ENCODE measurements at regions not wholly inside any gene's neighbourhood (a gene's known extent, or its start where the extent isn't known, plus 50 kb on each side); places are given as distances from the start of the nearest gene placed in this dataset.
"Not testable (repeated sequence)": the region's sequence is repeated elsewhere in the genome, so short reads cannot be mapped to it uniquely, and the experiment has no call there.

- H3K9ac ChIP-seq (ENCODE audit: low read depth, low read length), result no peak overlapping the region
- H4K20me1 ChIP-seq (ENCODE audit: insufficient read depth, low read length), result no peaks in the 10 kb centered on the region
- H3K27me3 ChIP-seq (ENCODE audit: insufficient read depth, low read length, poor library complexity), result peaks cover 3% of the 10 kb centered on the region
- no peaks in the 10 kb centered on the region for H3K4me1 ChIP-seq (ENCODE audit: insufficient read depth, low read length)
- no peaks in the 10 kb centered on the region for H3K9me3 ChIP-seq (ENCODE audit: insufficient read depth, low read length, severe bottlenecking)
- DNase-seq (no peak), ATAC-seq (ENCODE audit: insufficient read depth, low read depth) (no peak)
- no peak overlapping the region for H3K27ac ChIP-seq (ENCODE audit: low read length)
- H2AFZ ChIP-seq (ENCODE audit: low read depth, low read length), result no peak overlapping the region
- no peaks in the 10 kb centered on the region for H3K36me3 ChIP-seq (ENCODE audit: insufficient read depth, low read length)
- TF ChIP-seq CTCF (IDR thresholded peaks at IDR 0.05; ENCODE audit: borderline replicate concordance, extremely low read depth, low read length, poor library complexity, severe bottlenecking) (no peak), EZH2 (IDR thresholded peaks at IDR 0.05; ENCODE audit: borderline replicate concordance, low read depth, low read length, severe bottlenecking) (no peak)
- no peak overlapping the region for H3K4me3 ChIP-seq (ENCODE audit: low read depth in 1 of 2, low read length in 2 of 2)
- H3K4me2 ChIP-seq (ENCODE audit: insufficient read depth, low read length), result no peak overlapping the region
- no peaks in the 10 kb centered on the region for H3K79me2 ChIP-seq (ENCODE audit: insufficient read depth, low read length)
Observed at GRCh38 chr4:177530561-177530960, 88.3 kb upstream of the AGA start.

- H3K36me3 ChIP-seq (ENCODE audit: insufficient read depth, low read length), result no peaks in the 10 kb centered on the region
- H3K4me1 ChIP-seq (ENCODE audit: insufficient read depth, low read length), result no peaks in the 10 kb centered on the region
- H2AFZ ChIP-seq (ENCODE audit: low read depth, low read length), result no peak overlapping the region
- H3K27me3 ChIP-seq (ENCODE audit: insufficient read depth, low read length, poor library complexity), result peaks cover 3% of the 10 kb centered on the region
- H3K9ac ChIP-seq (ENCODE audit: low read depth, low read length), result no peak overlapping the region
- H3K4me3 ChIP-seq (ENCODE audit: low read depth in 1 of 2, low read length in 2 of 2), result no peak overlapping the region
- H3K79me2 ChIP-seq (ENCODE audit: insufficient read depth, low read length), result no peaks in the 10 kb centered on the region
- H3K4me2 ChIP-seq (ENCODE audit: insufficient read depth, low read length), result no peak overlapping the region
- no peak for ATAC-seq (ENCODE audit: insufficient read depth, low read depth)
- H4K20me1 ChIP-seq (ENCODE audit: insufficient read depth, low read length), result no peaks in the 10 kb centered on the region
- H3K27ac ChIP-seq (ENCODE audit: low read length), result no peak overlapping the region
- no peaks in the 10 kb centered on the region for H3K9me3 ChIP-seq (ENCODE audit: insufficient read depth, low read length, severe bottlenecking)
- no peak for TF ChIP-seq EZH2 (IDR thresholded peaks at IDR 0.05; ENCODE audit: borderline replicate concordance, low read depth, low read length, severe bottlenecking)
- TF ChIP-seq CTCF (IDR thresholded peaks at IDR 0.05; ENCODE audit: borderline replicate concordance, extremely low read depth, low read length, poor library complexity, severe bottlenecking), result no peak
- no peak for DNase-seq
Observed at GRCh38 chr4:177532358-177532757, 90.1 kb upstream of the AGA start.

GRCh38 chr4:177534841-177535240 is 92.6 kb upstream of the AGA start:
- not testable (repeated sequence) for H3K4me1 ChIP-seq (ENCODE audit: insufficient read depth, low read length); H3K9ac ChIP-seq (ENCODE audit: low read depth, low read length); ATAC-seq (ENCODE audit: insufficient read depth, low read depth); H2AFZ ChIP-seq (ENCODE audit: low read depth, low read length); H3K27me3 ChIP-seq (ENCODE audit: insufficient read depth, low read length, poor library complexity); H3K9me3 ChIP-seq (ENCODE audit: insufficient read depth, low read length, severe bottlenecking); H3K4me3 ChIP-seq (ENCODE audit: low read depth in 1 of 2, low read length in 2 of 2); H3K36me3 ChIP-seq (ENCODE audit: insufficient read depth, low read length); H3K4me2 ChIP-seq (ENCODE audit: insufficient read depth, low read length); H3K79me2 ChIP-seq (ENCODE audit: insufficient read depth, low read length); DNase-seq; H4K20me1 ChIP-seq (ENCODE audit: insufficient read depth, low read length); H3K27ac ChIP-seq (ENCODE audit: low read length)

GRCh38 chr4:177546745-177547144 is 104.5 kb upstream of the AGA start:
- Histone ChIP-seq H3K27me3 (ENCODE audit: insufficient read depth, low read length, poor library complexity) (no peaks in the 10 kb centered on the region), H3K27ac (ENCODE audit: low read length) (no peak overlapping the region), H2AFZ (ENCODE audit: low read depth, low read length) (no peak overlapping the region), H3K4me1 (ENCODE audit: insufficient read depth, low read length) (no peaks in the 10 kb centered on the region), H3K4me3 (ENCODE audit: low read depth in 1 of 2, low read length in 2 of 2) (no peak overlapping the region), H3K4me2 (ENCODE audit: insufficient read depth, low read length) (no peak overlapping the region), H3K36me3 (ENCODE audit: insufficient read depth, low read length) (no peaks in the 10 kb centered on the region), H4K20me1 (ENCODE audit: insufficient read depth, low read length) (no peaks in the 10 kb centered on the region), H3K79me2 (ENCODE audit: insufficient read depth, low read length) (no peaks in the 10 kb centered on the region), H3K9ac (ENCODE audit: low read depth, low read length) (no peak overlapping the region), H3K9me3 (ENCODE audit: insufficient read depth, low read length, severe bottlenecking) (no peaks in the 10 kb centered on the region)
- DNase-seq, result no peak
- TF ChIP-seq EZH2 (IDR thresholded peaks at IDR 0.05; ENCODE audit: borderline replicate concordance, low read depth, low read length, severe bottlenecking) (no peak), CTCF (IDR thresholded peaks at IDR 0.05; ENCODE audit: borderline replicate concordance, extremely low read depth, low read length, poor library complexity, severe bottlenecking) (peak; percentile 31)
- peak; percentile 70 for ATAC-seq (ENCODE audit: insufficient read depth, low read depth)
